Spleen (tissue), 11 donors: ENCODE measurements at regions not wholly inside any gene's neighbourhood (a gene's known extent, or its start where the extent isn't known, plus 50 kb on each side); places are given as distances from the start of the nearest gene placed in this dataset.

ENCODE experiments used
- DNase-seq: peaks from one replicate; pipeline ENCODE4 v3.0.0-alpha.2; 2020
- H3K27ac ChIP-seq, 8 donors: fragments of 200-600 bp; sonication (generic) in 7 of 8; 1 replicate in 4 of 8; 2 replicates in 4 of 8; pipeline versions ENCODE4 v1.5.0 to v1.8.0; 2016 to 2021; ENCODE audit warnings: inconsistent platforms in 4 of 8, mild to moderate bottlenecking in 4 of 8, moderate library complexity in 1 of 8
- H3K27me3 ChIP-seq, 7 donors: fragments of 200-600 bp; sonication (generic) in 6 of 7; replicated peaks in 1 of 7; 1 replicate in 4 of 7; 2 replicates in 3 of 7; pipeline versions ENCODE4 v1.5.0 to v1.8.0; 2016 to 2021; ENCODE audit warnings: inconsistent platforms in 3 of 7, mild to moderate bottlenecking in 1 of 7
- H3K36me3 ChIP-seq, 6 donors: fragments of 200-600 bp; sonication (generic) in 5 of 6; 1 replicate in 4 of 6; 2 replicates in 2 of 6; pipeline versions ENCODE4 v1.5.0 to v1.8.0; 2016 to 2021; ENCODE audit warnings: inconsistent platforms in 2 of 6
- H3K4me1 ChIP-seq, 6 donors: fragments of 200-600 bp; sonication (generic) in 5 of 6; 1 replicate in 3 of 6; 2 replicates in 3 of 6; pipeline versions ENCODE4 v1.5.0 to v1.8.0; 2016 to 2021; ENCODE audit warnings: inconsistent platforms in 3 of 6
- H3K4me3 ChIP-seq, 8 donors: fragments of 200-600 bp; sonication (generic) in 7 of 8; 1 replicate in 4 of 8; 2 replicates in 4 of 8; pipeline versions ENCODE4 v1.5.0 to v1.8.0; 2016 to 2021; ENCODE audit warnings: inconsistent platforms in 4 of 8, mild to moderate bottlenecking in 4 of 8, moderate library complexity in 2 of 8
- H3K9me3 ChIP-seq, 8 donors: fragments of 200-600 bp; sonication (generic) in 7 of 8; 1 replicate in 4 of 8; 2 replicates in 4 of 8; pipeline versions ENCODE4 v1.5.0 to v1.8.0; 2016 to 2021; ENCODE audit warnings: inconsistent platforms in 4 of 8
- CTCF ChIP-seq, 11 experiments: fragments of 200-600 bp in 7 of 11; fragments of 450-650 bp in 4 of 11; sonication (generic) in 4 of 11; IDR thresholded peaks in 8 of 11; conservative IDR thresholded peaks in 3 of 11; 1 replicate in 7 of 11; 2 replicates in 4 of 11; pipeline versions ENCODE4 v1.4.0 to v1.8.0; 2016 to 2021; ENCODE audit warnings: antibody characterized with exemption in 11 of 11, inconsistent platforms in 4 of 11, mild to moderate bottlenecking in 1 of 11
- POLR2A ChIP-seq, 3 donors: fragments of 450-650 bp; IDR thresholded peaks; one replicate each; pipeline ENCODE4 v1.5.1; 2017; ENCODE audit warnings: antibody characterized with exemption in 3 of 3, mild to moderate bottlenecking in 1 of 3
- POLR2AphosphoS5 ChIP-seq, 3 donors: sonication (generic); formaldehyde crosslinking; IDR thresholded peaks; one replicate each; pipeline ENCODE4 v1.5.1; 2017; ENCODE audit warnings: antibody characterized with exemption in 3 of 3
- WGBS, 5 donors: extraction: QIAGEN DNeasy Blood & Tissue Kit in 3 of 5; methylation state at CpG; one replicate each; pipeline versions ENCODE4 v1.1.5 to v1.1.7; 2013 to 2018; 5-methylcytosine and 5-hydroxymethylcytosine counted together
- intact Hi-C: fragments of 100-400 bp; cut with DNase I; formaldehyde crosslinking; loops from one replicate; pipeline ENCODE4 v1.15.0; 2023; ENCODE audit warnings: low total_unique reads
- donor health status: healthy with polysubstance abuse.
- donor health status: DM: no; HTN: no; CAD: no; lungs with moderate emphysema.
- donor health status: DM: no; HTN: no; CAD: no.
- donor health status: Bipolar disorder and iron deficiency.
- donor health status: healthy.
- donor health status: DM: no; HTN: no; CAD: no.
- donor health status: DM: yes; HTN: yes; CAD: no.

GRCh38 chr4:187215438-187215837, 491.8 kb upstream of the FAT1 start:
- 87 to 93% (median 90%) methylated on average over 17 of the region's 17 CpGs for WGBS, 5 donors

GRCh38 chr4:187218705-187219245, 495.1 kb upstream of the FAT1 start:
- intact Hi-C loops, result no loop called here
- Histone ChIP-seq H3K9me3 (peaks cover 0 to 13% (median 2%) of the 10 kb centered on the region in 8 donors), H3K27ac (no peak overlapping the region), H3K27me3 (no peaks in the 10 kb centered on the region), H3K4me1 (no peaks in the 10 kb centered on the region), H3K36me3 (no peaks in the 10 kb centered on the region), H3K4me3 (no peak overlapping the region)
- no peak for DNase-seq
- WGBS, 5 donors, result 81 to 94% (median 91%) methylated on average over 20 of the region's 20 CpGs
- TF ChIP-seq POLR2A (IDR thresholded peaks at IDR 0.05), result no peak
- TF ChIP-seq CTCF (IDR thresholded peaks at IDR 0.05 in 8 of 11, conservative IDR thresholded peaks at IDR 0.05 in 3 of 11), result no peak
- no peak for TF ChIP-seq POLR2AphosphoS5 (IDR thresholded peaks at IDR 0.05)

More at GRCh38 chr4:187215438-187215837, 491.8 kb upstream of the FAT1 start:
- H3K4me1 ChIP-seq, result no peaks in the 10 kb centered on the region
- no peak overlapping the region for H3K27ac ChIP-seq
- no peak for DNase-seq
- H3K4me3 ChIP-seq, result no peak overlapping the region
- TF ChIP-seq POLR2AphosphoS5 (IDR thresholded peaks at IDR 0.05) (no peak), CTCF (IDR thresholded peaks at IDR 0.05 in 8 of 11, conservative IDR thresholded peaks at IDR 0.05 in 3 of 11) (no peak), POLR2A (IDR thresholded peaks at IDR 0.05) (no peak)
- H3K9me3 ChIP-seq, result peaks cover 0 to 18% (median 0%) of the 10 kb centered on the region in 8 donors
- H3K27me3 ChIP-seq, result no peaks in the 10 kb centered on the region
- intact Hi-C loops, result no loop called here
- H3K36me3 ChIP-seq, result no peaks in the 10 kb centered on the region

- no peak overlapping the region for H3K27ac ChIP-seq
- 49 to 67% (median 62%) methylated on average over 5 of the region's 5 CpGs for WGBS, 5 donors
- H3K36me3 ChIP-seq, result no peaks in the 10 kb centered on the region
- DNase-seq, result no peak
- no peak for TF ChIP-seq POLR2AphosphoS5 (IDR thresholded peaks at IDR 0.05)
- no peak for TF ChIP-seq POLR2A (IDR thresholded peaks at IDR 0.05)
- no peak for TF ChIP-seq CTCF (IDR thresholded peaks at IDR 0.05 in 8 of 11, conservative IDR thresholded peaks at IDR 0.05 in 3 of 11)
- H3K9me3 ChIP-seq, result peaks cover 0 to 10% (median 0%) of the 10 kb centered on the region in 8 donors
- H3K4me3 ChIP-seq, result no peak overlapping the region
- H3K27me3 ChIP-seq, result no peaks in the 10 kb centered on the region
- intact Hi-C loops, result no loop called here
- no peaks in the 10 kb centered on the region for H3K4me1 ChIP-seq
Measured at GRCh38 chr4:187224560-187224959, 500.9 kb upstream of the FAT1 start.

GRCh38 chr4:187227907-187228704, 504.4 kb upstream of the FAT1 start:
- H3K4me1 ChIP-seq, result no peaks in the 10 kb centered on the region
- no peaks in the 10 kb centered on the region for H3K27me3 ChIP-seq
- no peak for TF ChIP-seq POLR2AphosphoS5 (IDR thresholded peaks at IDR 0.05)
- no peak for TF ChIP-seq CTCF (IDR thresholded peaks at IDR 0.05 in 8 of 11, conservative IDR thresholded peaks at IDR 0.05 in 3 of 11)
- no peak for TF ChIP-seq POLR2A (IDR thresholded peaks at IDR 0.05)
- H3K4me3 ChIP-seq, result no peak overlapping the region
- H3K9me3 ChIP-seq, result peaks cover 0 to 10% (median 0%) of the 10 kb centered on the region in 8 donors
- intact Hi-C loops, result no loop called here
- DNase-seq, result no peak
- 58 to 69% (median 61%) methylated on average over 6 of the region's 6 CpGs for WGBS, 5 donors
- H3K27ac ChIP-seq, result no peak overlapping the region
- H3K36me3 ChIP-seq, result no peaks in the 10 kb centered on the region
